ENCODE measurements at regions not wholly inside any gene's neighbourhood (a gene's known extent, or its start where the extent isn't known, plus 50 kb on each side); places are given as distances from the start of the nearest gene placed in this dataset.

GRCh38 chr1:10910681-10911489, 101.6 kb upstream of the TARDBP start:
- Histone ChIP-seq H4K20me1 (ENCODE audit: insufficient read depth, low read length) (peaks cover 12% of the 10 kb centered on the region; the same call in 1 of the 2 replicates), H3K27ac (ENCODE audit: low read length) (no peak overlapping the region), H3K4me2 (ENCODE audit: insufficient read depth, low read length) (no peak overlapping the region), H3K9ac (ENCODE audit: low read depth, low read length) (no peak overlapping the region), H3K4me1 (ENCODE audit: insufficient read depth, low read length) (peaks cover 10% of the 10 kb centered on the region), H3K36me3 (ENCODE audit: insufficient read depth, low read length) (no peaks in the 10 kb centered on the region), H2AFZ (ENCODE audit: low read depth, low read length) (no peak overlapping the region), H3K9me3 (ENCODE audit: insufficient read depth, low read length, severe bottlenecking) (no peaks in the 10 kb centered on the region), H3K4me3 (ENCODE audit: low read depth in 1 of 2, low read length in 2 of 2) (no peak overlapping the region), H3K27me3 (ENCODE audit: insufficient read depth, low read length, poor library complexity) (no peaks in the 10 kb centered on the region), H3K79me2 (ENCODE audit: insufficient read depth, low read length) (no peaks in the 10 kb centered on the region)
- TF ChIP-seq EZH2 (IDR thresholded peaks at IDR 0.05; ENCODE audit: borderline replicate concordance, low read depth, low read length, severe bottlenecking) = no peak
- TF ChIP-seq, protein P1, sequence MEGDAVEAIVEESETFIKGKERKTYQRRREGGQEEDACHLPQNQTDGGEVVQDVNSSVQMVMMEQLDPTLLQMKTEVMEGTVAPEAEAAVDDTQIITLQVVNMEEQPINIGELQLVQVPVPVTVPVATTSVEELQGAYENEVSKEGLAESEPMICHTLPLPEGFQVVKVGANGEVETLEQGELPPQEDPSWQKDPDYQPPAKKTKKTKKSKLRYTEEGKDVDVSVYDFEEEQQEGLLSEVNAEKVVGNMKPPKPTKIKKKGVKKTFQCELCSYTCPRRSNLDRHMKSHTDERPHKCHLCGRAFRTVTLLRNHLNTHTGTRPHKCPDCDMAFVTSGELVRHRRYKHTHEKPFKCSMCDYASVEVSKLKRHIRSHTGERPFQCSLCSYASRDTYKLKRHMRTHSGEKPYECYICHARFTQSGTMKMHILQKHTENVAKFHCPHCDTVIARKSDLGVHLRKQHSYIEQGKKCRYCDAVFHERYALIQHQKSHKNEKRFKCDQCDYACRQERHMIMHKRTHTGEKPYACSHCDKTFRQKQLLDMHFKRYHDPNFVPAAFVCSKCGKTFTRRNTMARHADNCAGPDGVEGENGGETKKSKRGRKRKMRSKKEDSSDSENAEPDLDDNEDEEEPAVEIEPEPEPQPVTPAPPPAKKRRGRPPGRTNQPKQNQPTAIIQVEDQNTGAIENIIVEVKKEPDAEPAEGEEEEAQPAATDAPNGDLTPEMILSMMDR (IDR thresholded peaks at IDR 0.05; ENCODE audit: borderline replicate concordance, extremely low read depth, low read length, poor library complexity, severe bottlenecking) = no peak
- no peak for DNase-seq
- 0 out of 3 replicates have a peak, but pooled peaks have one; percentile 23 for ATAC-seq (ENCODE audit: insufficient read depth, low read depth)

DNA sequence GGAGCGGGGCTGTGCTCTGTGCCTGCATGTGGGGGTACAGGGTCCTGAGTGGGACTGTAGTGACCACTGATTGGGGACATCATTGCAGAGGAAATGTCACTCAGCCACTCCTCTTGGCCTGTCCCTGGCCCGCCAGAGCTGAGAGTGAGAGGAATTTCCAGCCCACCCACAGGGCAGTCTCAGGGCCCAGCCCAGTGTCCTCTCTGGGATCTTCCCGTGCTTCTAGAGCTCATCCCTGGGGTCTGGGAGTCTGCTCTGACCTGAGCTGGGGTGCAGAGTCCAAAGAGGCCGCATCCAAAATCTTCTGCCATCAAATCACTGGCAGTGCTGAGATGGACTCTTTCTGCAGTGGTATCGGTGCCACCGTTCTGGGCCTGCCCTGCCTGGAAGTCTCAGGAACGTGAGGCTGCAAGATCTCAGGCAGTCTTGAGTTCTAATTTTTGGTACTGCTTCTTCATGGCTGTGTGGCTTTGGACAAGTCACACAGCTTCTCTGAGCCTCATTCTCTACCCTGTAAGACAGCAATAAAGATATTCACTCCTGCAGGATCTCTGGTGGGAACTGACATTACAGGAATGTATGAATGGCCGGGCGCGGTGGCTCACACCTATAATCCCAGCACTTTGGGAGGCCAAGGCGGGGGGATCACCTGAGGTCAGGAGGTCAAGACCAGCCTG, 100.8 kb upstream of the TARDBP start:
- H3K9ac ChIP-seq (ENCODE audit: low read depth, low read length) = no peak overlapping the region
- H3K79me2 ChIP-seq (ENCODE audit: insufficient read depth, low read length) = no peaks in the 10 kb centered on the region
- H3K27me3 ChIP-seq (ENCODE audit: insufficient read depth, low read length, poor library complexity) = no peaks in the 10 kb centered on the region
- no peaks in the 10 kb centered on the region for H3K9me3 ChIP-seq (ENCODE audit: insufficient read depth, low read length, severe bottlenecking)
- H3K27ac ChIP-seq (ENCODE audit: low read length) = no peak overlapping the region
- peaks cover 12% of the 10 kb centered on the region; the same call in 1 of the 2 replicates for H4K20me1 ChIP-seq (ENCODE audit: insufficient read depth, low read length)
- H3K36me3 ChIP-seq (ENCODE audit: insufficient read depth, low read length) = no peaks in the 10 kb centered on the region
- no peak overlapping the region for H3K4me2 ChIP-seq (ENCODE audit: insufficient read depth, low read length)
- no peak overlapping the region for H3K4me3 ChIP-seq (ENCODE audit: low read depth in 1 of 2, low read length in 2 of 2)
- no peak for DNase-seq
- H3K4me1 ChIP-seq (ENCODE audit: insufficient read depth, low read length) = peaks cover 13% of the 10 kb centered on the region
- no peak for TF ChIP-seq EZH2 (IDR thresholded peaks at IDR 0.05; ENCODE audit: borderline replicate concordance, low read depth, low read length, severe bottlenecking)
- TF ChIP-seq, protein P1 (IDR thresholded peaks at IDR 0.05; ENCODE audit: borderline replicate concordance, extremely low read depth, low read length, poor library complexity, severe bottlenecking) = no peak
- no peak for ATAC-seq (ENCODE audit: insufficient read depth, low read depth)
- no peak overlapping the region for H2AFZ ChIP-seq (ENCODE audit: low read depth, low read length)

- Histone ChIP-seq H3K36me3 (ENCODE audit: insufficient read depth, low read length) (no peaks in the 10 kb centered on the region), H3K9me3 (ENCODE audit: insufficient read depth, low read length, severe bottlenecking) (no peaks in the 10 kb centered on the region), H4K20me1 (ENCODE audit: insufficient read depth, low read length) (peaks cover 12% of the 10 kb centered on the region; the same call in 1 of the 2 replicates), H3K27ac (ENCODE audit: low read length) (no peak overlapping the region), H2AFZ (ENCODE audit: low read depth, low read length) (no peak overlapping the region), H3K9ac (ENCODE audit: low read depth, low read length) (no peak overlapping the region), H3K4me2 (ENCODE audit: insufficient read depth, low read length) (no peak overlapping the region), H3K79me2 (ENCODE audit: insufficient read depth, low read length) (no peaks in the 10 kb centered on the region), H3K27me3 (ENCODE audit: insufficient read depth, low read length, poor library complexity) (no peaks in the 10 kb centered on the region), H3K4me3 (ENCODE audit: low read depth in 1 of 2, low read length in 2 of 2) (no peak overlapping the region), H3K4me1 (ENCODE audit: insufficient read depth, low read length) (peaks cover 21% of the 10 kb centered on the region)
- TF ChIP-seq, protein P1 (IDR thresholded peaks at IDR 0.05; ENCODE audit: borderline replicate concordance, extremely low read depth, low read length, poor library complexity, severe bottlenecking) = no peak
- TF ChIP-seq EZH2 (IDR thresholded peaks at IDR 0.05; ENCODE audit: borderline replicate concordance, low read depth, low read length, severe bottlenecking) = no peak
- DNase-seq = no peak
- no peak for ATAC-seq (ENCODE audit: insufficient read depth, low read depth)
These were observed 100.0 kb upstream of the TARDBP start for GRCh38 chr1:10912441-10912840.

All from DND-41 (cell line).